ENCODE measurements at regions not wholly inside any gene's neighbourhood (a gene's known extent, or its start where the extent isn't known, plus 50 kb on each side); places are given as distances from the start of the nearest gene placed in this dataset.
"Not testable (repeated sequence)": the region's sequence is repeated elsewhere in the genome, so short reads cannot be mapped to it uniquely, and the experiment has no call there.

- TF ChIP-seq, protein P1, sequence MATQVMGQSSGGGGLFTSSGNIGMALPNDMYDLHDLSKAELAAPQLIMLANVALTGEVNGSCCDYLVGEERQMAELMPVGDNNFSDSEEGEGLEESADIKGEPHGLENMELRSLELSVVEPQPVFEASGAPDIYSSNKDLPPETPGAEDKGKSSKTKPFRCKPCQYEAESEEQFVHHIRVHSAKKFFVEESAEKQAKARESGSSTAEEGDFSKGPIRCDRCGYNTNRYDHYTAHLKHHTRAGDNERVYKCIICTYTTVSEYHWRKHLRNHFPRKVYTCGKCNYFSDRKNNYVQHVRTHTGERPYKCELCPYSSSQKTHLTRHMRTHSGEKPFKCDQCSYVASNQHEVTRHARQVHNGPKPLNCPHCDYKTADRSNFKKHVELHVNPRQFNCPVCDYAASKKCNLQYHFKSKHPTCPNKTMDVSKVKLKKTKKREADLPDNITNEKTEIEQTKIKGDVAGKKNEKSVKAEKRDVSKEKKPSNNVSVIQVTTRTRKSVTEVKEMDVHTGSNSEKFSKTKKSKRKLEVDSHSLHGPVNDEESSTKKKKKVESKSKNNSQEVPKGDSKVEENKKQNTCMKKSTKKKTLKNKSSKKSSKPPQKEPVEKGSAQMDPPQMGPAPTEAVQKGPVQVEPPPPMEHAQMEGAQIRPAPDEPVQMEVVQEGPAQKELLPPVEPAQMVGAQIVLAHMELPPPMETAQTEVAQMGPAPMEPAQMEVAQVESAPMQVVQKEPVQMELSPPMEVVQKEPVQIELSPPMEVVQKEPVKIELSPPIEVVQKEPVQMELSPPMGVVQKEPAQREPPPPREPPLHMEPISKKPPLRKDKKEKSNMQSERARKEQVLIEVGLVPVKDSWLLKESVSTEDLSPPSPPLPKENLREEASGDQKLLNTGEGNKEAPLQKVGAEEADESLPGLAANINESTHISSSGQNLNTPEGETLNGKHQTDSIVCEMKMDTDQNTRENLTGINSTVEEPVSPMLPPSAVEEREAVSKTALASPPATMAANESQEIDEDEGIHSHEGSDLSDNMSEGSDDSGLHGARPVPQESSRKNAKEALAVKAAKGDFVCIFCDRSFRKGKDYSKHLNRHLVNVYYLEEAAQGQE (IDR thresholded peaks at IDR 0.05; ENCODE audit: insufficient read depth in 1 of 2, low read depth in 2 of 2, low read length in 1 of 2), result not testable (repeated sequence)
- TF ChIP-seq CTCF (IDR thresholded peaks at IDR 0.05); SIN3A (IDR thresholded peaks at IDR 0.05; ENCODE audit: borderline replicate concordance, insufficient read depth, low read depth, low read length); POLR2AphosphoS5 (IDR thresholded peaks at IDR 0.05; ENCODE audit: low read depth, low read length); TCF7L2 (IDR thresholded peaks at IDR 0.05; ENCODE audit: low read depth, low read length): not testable (repeated sequence)
Measured at GRCh38 chr7:96557598-96557997, 152.0 kb downstream of the SEM1 start.
